Stimulated activated CD8-positive, alpha-beta memory T cell treated with anti-CD3 and anti-CD28 coated beads, Interleukin-15, amount 100 ng/mL, for 48 hours (primary cell): ENCODE measurements at regions not wholly inside any gene's neighbourhood (a gene's known extent, or its start where the extent isn't known, plus 50 kb on each side); places are given as distances from the start of the nearest gene placed in this dataset.

Source experiments
- DNase-seq, 2 donors: peaks; one replicate each; pipeline ENCODE4 v3.0.0-alpha.2; 2020; ENCODE audit warnings: low read depth in 2 of 2

- DNase-seq, result no peak
Observed at GRCh38 chr11:70521475-70522308, 123.4 kb downstream of the CTTN start.

GRCh38 chr11:70522309-70522592 lies 123.9 kb downstream of the CTTN start:
- no peak for DNase-seq

- DNase-seq, result no peak
Observed at GRCh38 chr11:70522593-70523311, 124.4 kb downstream of the CTTN start.

GRCh38 chr11:70523384-70524095 lies 125.2 kb downstream of the CTTN start:
- DNase-seq, result no peak

- DNase-seq, result no peak
Observed at GRCh38 chr11:70524096-70524922, 126.0 kb downstream of the CTTN start.

GRCh38 chr11:70525006-70525405 lies 126.7 kb downstream of the CTTN start:
- DNase-seq, result no peak

GRCh38 chr11:70525466-70525865 lies 127.1 kb downstream of the CTTN start:
- DNase-seq, result no peak

GRCh38 chr11:70526116-70527045 lies 128.1 kb downstream of the CTTN start:
- DNase-seq, result no peak

GRCh38 chr11:70527046-70527395 lies 128.7 kb downstream of the CTTN start:
- no peak for DNase-seq

- DNase-seq, result no peak
Observed at GRCh38 chr11:70527429-70528045, 129.2 kb downstream of the CTTN start.

- no peak for DNase-seq
Observed at GRCh38 chr11:70528046-70528793, 129.9 kb downstream of the CTTN start.

- no peak for DNase-seq
Observed at GRCh38 chr11:70528794-70529580, 130.7 kb downstream of the CTTN start.

- DNase-seq, result no peak
Observed at GRCh38 chr11:70530010-70530409, 131.7 kb downstream of the CTTN start.

GRCh38 chr11:70530629-70531185 lies 132.4 kb downstream of the CTTN start:
- DNase-seq, result no peak

GRCh38 chr11:70531281-70532065 lies 133.1 kb downstream of the CTTN start:
- DNase-seq, result no peak

GRCh38 chr11:70532066-70532440 lies 133.7 kb downstream of the CTTN start:
- DNase-seq, result no peak

- no peak for DNase-seq
Observed at GRCh38 chr11:70532731-70533130, 134.4 kb downstream of the CTTN start.
